Skeletal muscle tissue (tissue), 3 donors: ENCODE measurements at regions not wholly inside any gene's neighbourhood (a gene's known extent, or its start where the extent isn't known, plus 50 kb on each side); places are given as distances from the start of the nearest gene placed in this dataset.

ENCODE experiments used
- H3K27ac ChIP-seq: one replicate; pipeline ENCODE4 v1.7.0; 2013; ENCODE audit warnings: mild to moderate bottlenecking, low read depth, low read length, inconsistent platforms
- H3K27me3 ChIP-seq, 3 donors: one replicate each; pipeline ENCODE4 v1.7.0; 2013; ENCODE audit warnings: low read length in 3 of 3; ENCODE audit not compliant: control insufficient read depth in 3 of 3, insufficient read depth in 3 of 3
- H3K36me3 ChIP-seq, 3 donors: one replicate each; pipeline ENCODE4 v1.7.0; 2013; ENCODE audit warnings: low read length in 3 of 3; ENCODE audit not compliant: control insufficient read depth in 3 of 3, insufficient read depth in 3 of 3
- H3K4me1 ChIP-seq, 3 donors: one replicate each; pipeline ENCODE4 v1.7.0; 2013; ENCODE audit warnings: low read length in 3 of 3, mild to moderate bottlenecking in 3 of 3; ENCODE audit not compliant: control insufficient read depth in 3 of 3, insufficient read depth in 3 of 3
- H3K4me3 ChIP-seq, 3 donors: one replicate each; pipeline ENCODE4 v1.7.0; 2013; ENCODE audit warnings: low read length in 3 of 3
- H3K9ac ChIP-seq, 3 donors: one replicate each; pipeline ENCODE4 v1.7.0; 2013; ENCODE audit warnings: low read length in 3 of 3, mild to moderate bottlenecking in 3 of 3, moderate library complexity in 2 of 3, low read depth in 1 of 3
- H3K9me3 ChIP-seq, 3 donors: one replicate each; pipeline ENCODE4 v1.7.0; 2013; ENCODE audit warnings: low read length in 3 of 3; ENCODE audit not compliant: control insufficient read depth in 3 of 3
- donor health status: Osteomylitis.

GRCh38 chr21:16571594-16571993, 841.8 kb downstream of the USP25 start:
- Histone ChIP-seq H3K9me3 (no peaks in the 10 kb centered on the region), H3K4me1 (peaks cover 2 to 5% (median 4%) of the 10 kb centered on the region in 3 donors), H3K27me3 (no peaks in the 10 kb centered on the region), H3K27ac (no peak overlapping the region), H3K4me3 (no peak overlapping the region), H3K36me3 (no peaks in the 10 kb centered on the region), H3K9ac (no peak overlapping the region)

GRCh38 chr21:16572032-16572431, 842.2 kb downstream of the USP25 start:
- Histone ChIP-seq H3K27ac (no peak overlapping the region), H3K9me3 (no peaks in the 10 kb centered on the region), H3K4me3 (no peak overlapping the region), H3K27me3 (no peaks in the 10 kb centered on the region), H3K36me3 (no peaks in the 10 kb centered on the region), H3K4me1 (peaks cover 2 to 5% (median 4%) of the 10 kb centered on the region in 3 donors), H3K9ac (no peak overlapping the region)

- Histone ChIP-seq H3K27me3 (no peaks in the 10 kb centered on the region), H3K4me3 (no peak overlapping the region), H3K36me3 (no peaks in the 10 kb centered on the region), H3K9me3 (no peaks in the 10 kb centered on the region), H3K9ac (no peak overlapping the region), H3K4me1 (peaks cover 2 to 5% (median 4%) of the 10 kb centered on the region in 3 donors), H3K27ac (no peak overlapping the region)
Measured at GRCh38 chr21:16573578-16573977, 843.8 kb downstream of the USP25 start.

- no peaks in the 10 kb centered on the region for H3K36me3 ChIP-seq
- H3K27ac ChIP-seq, result no peak overlapping the region
- no peak overlapping the region for H3K9ac ChIP-seq
- no peak overlapping the region for H3K4me3 ChIP-seq
- H3K4me1 ChIP-seq, result peaks cover 0 to 9% (median 0%) of the 10 kb centered on the region in 3 donors
- H3K9me3 ChIP-seq, result no peaks in the 10 kb centered on the region
- no peaks in the 10 kb centered on the region for H3K27me3 ChIP-seq
Measured at GRCh38 chr21:16577975-16578374, 848.2 kb downstream of the USP25 start.

GRCh38 chr21:16578912-16579311, 849.1 kb downstream of the USP25 start:
- peaks cover 0 to 9% (median 0%) of the 10 kb centered on the region in 3 donors for H3K4me1 ChIP-seq
- H3K4me3 ChIP-seq, result peak overlapping the region in 1 of 3 donors; percentile 23
- H3K9me3 ChIP-seq, result no peaks in the 10 kb centered on the region
- no peak overlapping the region for H3K27ac ChIP-seq
- H3K36me3 ChIP-seq, result no peaks in the 10 kb centered on the region
- H3K27me3 ChIP-seq, result no peaks in the 10 kb centered on the region
- no peak overlapping the region for H3K9ac ChIP-seq

- Histone ChIP-seq H3K4me1 (peaks cover 0 to 9% (median 0%) of the 10 kb centered on the region in 3 donors), H3K9ac (no peak overlapping the region), H3K27me3 (no peaks in the 10 kb centered on the region), H3K27ac (no peak overlapping the region), H3K9me3 (no peaks in the 10 kb centered on the region), H3K4me3 (no peak overlapping the region), H3K36me3 (no peaks in the 10 kb centered on the region)
Measured at GRCh38 chr21:16579538-16579937, 849.8 kb downstream of the USP25 start.

GRCh38 chr21:16580661-16581060, 850.9 kb downstream of the USP25 start:
- Histone ChIP-seq H3K36me3 (no peaks in the 10 kb centered on the region), H3K9me3 (no peaks in the 10 kb centered on the region), H3K4me1 (peaks cover 0 to 9% (median 0%) of the 10 kb centered on the region in 3 donors), H3K27ac (no peak overlapping the region), H3K4me3 (no peak overlapping the region), H3K9ac (no peak overlapping the region), H3K27me3 (no peaks in the 10 kb centered on the region)

- H3K27ac ChIP-seq, result no peak overlapping the region
- H3K27me3 ChIP-seq, result no peaks in the 10 kb centered on the region
- peaks cover 4 to 18% (median 6%) of the 10 kb centered on the region in 3 donors for H3K4me1 ChIP-seq
- no peak overlapping the region for H3K9ac ChIP-seq
- no peak overlapping the region for H3K4me3 ChIP-seq
- no peaks in the 10 kb centered on the region for H3K36me3 ChIP-seq
- no peaks in the 10 kb centered on the region for H3K9me3 ChIP-seq
Measured at GRCh38 chr21:16583556-16583955, 853.8 kb downstream of the USP25 start.

GRCh38 chr21:16584756-16585155, 855.0 kb downstream of the USP25 start:
- H3K36me3 ChIP-seq, result no peaks in the 10 kb centered on the region
- no peak overlapping the region for H3K27ac ChIP-seq
- no peaks in the 10 kb centered on the region for H3K9me3 ChIP-seq
- H3K9ac ChIP-seq, result no peak overlapping the region
- no peaks in the 10 kb centered on the region for H3K27me3 ChIP-seq
- H3K4me3 ChIP-seq, result no peak overlapping the region
- H3K4me1 ChIP-seq, result peaks cover 4 to 9% (median 6%) of the 10 kb centered on the region in 3 donors

- Histone ChIP-seq H3K9ac (peak overlapping the region in 1 of 3 donors; percentile 41), H3K36me3 (no peaks in the 10 kb centered on the region), H3K27me3 (no peaks in the 10 kb centered on the region), H3K4me1 (peaks cover 4 to 9% (median 6%) of the 10 kb centered on the region in 3 donors), H3K4me3 (peak overlapping the region in 1 of 3 donors; percentile 41), H3K27ac (no peak overlapping the region), H3K9me3 (no peaks in the 10 kb centered on the region)
Measured at GRCh38 chr21:16585896-16586295, 856.1 kb downstream of the USP25 start.
